GM23338 (cell line): ENCODE measurements at regions not wholly inside any gene's neighbourhood (a gene's known extent, or its start where the extent isn't known, plus 50 kb on each side); places are given as distances from the start of the nearest gene placed in this dataset.
A peak's percentile ranks its signal among the peaks of the same experiment; 100 is the strongest.

Experiments
- ATAC-seq: fragments of 200-7000 bp; cut with Tn5 transposase; 3 replicates; pipeline ENCODE4 v1.9.1; 2020
- DNase-seq: peaks from one replicate; pipeline ENCODE4 v3.0.0-alpha.2; 2015; ENCODE audit warnings: low spot score
- H2AFZ ChIP-seq: fragments of 200-600 bp; sonication (generic); 2 replicates; pipeline ENCODE4 v1.8.0; 2016; ENCODE audit warnings: antibody characterized with exemption, mild to moderate bottlenecking, moderate library complexity
- H3F3A ChIP-seq: fragments of 200-600 bp; sonication (generic); replicated peaks from 2 replicates; pipeline ENCODE4 v1.8.0; 2017; ENCODE audit warnings: antibody characterized with exemption, mixed run types, low read depth
- H3K27ac ChIP-seq: fragments of 200-600 bp; sonication (generic); 2 replicates; pipeline ENCODE4 v1.6.1; 2016; ENCODE audit warnings: low read depth
- H3K27me3 ChIP-seq: fragments of 200-600 bp; sonication (generic); 2 replicates; pipeline ENCODE4 v1.8.0; 2016; ENCODE audit warnings: mild to moderate bottlenecking, mixed run types, moderate library complexity; ENCODE audit not compliant: insufficient read depth
- H3K36me3 ChIP-seq: fragments of 200-600 bp; sonication (generic); 2 replicates; pipeline ENCODE4 v1.8.0; 2016; ENCODE audit warnings: mild to moderate bottlenecking; ENCODE audit not compliant: insufficient read depth
- H3K4me1 ChIP-seq: fragments of 200-600 bp; sonication (generic); 2 replicates; pipeline ENCODE4 v1.8.0; 2016; ENCODE audit warnings: mild to moderate bottlenecking, moderate library complexity; ENCODE audit not compliant: insufficient read depth
- H3K4me2 ChIP-seq: fragments of 200-600 bp; sonication (generic); 2 replicates; pipeline ENCODE4 v1.7.1; 2017; ENCODE audit warnings: mixed run types
- H3K4me3 ChIP-seq: fragments of 200-600 bp; sonication (generic); 2 replicates; pipeline ENCODE4 v1.6.1; 2016; ENCODE audit warnings: mixed run types
- H3K79me2 ChIP-seq: fragments of 200-600 bp; sonication (generic); replicated peaks from 2 replicates; pipeline ENCODE4 v1.8.0; 2017; ENCODE audit warnings: mild to moderate bottlenecking; ENCODE audit not compliant: insufficient read depth
- H3K9me2 ChIP-seq: fragments of 200-600 bp; sonication (generic); 2 replicates; pipeline ENCODE4 v1.8.0; 2017; ENCODE audit not compliant: insufficient read depth
- H4K20me1 ChIP-seq: fragments of 200-600 bp; sonication (generic); replicated peaks from 2 replicates; pipeline ENCODE4 v1.8.0; 2017; ENCODE audit warnings: mild to moderate bottlenecking; ENCODE audit not compliant: insufficient read depth
- H3K27ac Mint-ChIP-seq: 2 replicates; pipeline ENCODE4 v1.8.0; 2020; ENCODE audit warnings: inconsistent platforms, mild to moderate bottlenecking, moderate library complexity, mixed read lengths
- H3K27me3 Mint-ChIP-seq: 3 replicates; pipeline ENCODE4 v1.8.0; 2022; ENCODE audit warnings: low read depth, mild to moderate bottlenecking, moderate library complexity, mixed read lengths, inconsistent platforms; ENCODE audit not compliant: insufficient read depth, poor library complexity
- H3K36me3 Mint-ChIP-seq: 3 replicates; pipeline ENCODE4 v1.8.0; 2021; ENCODE audit warnings: low read depth, mild to moderate bottlenecking, inconsistent platforms, moderate library complexity, mixed read lengths
- H3K4me1 Mint-ChIP-seq: 3 replicates; pipeline ENCODE4 v1.8.0; 2020; ENCODE audit warnings: mild to moderate bottlenecking, inconsistent platforms, mixed read lengths
- H3K4me3 Mint-ChIP-seq: 3 replicates; pipeline ENCODE4 v1.8.0; 2021; ENCODE audit warnings: moderate library complexity, mild to moderate bottlenecking, inconsistent platforms, mixed read lengths
- H3K9me3 Mint-ChIP-seq: 3 replicates; pipeline ENCODE4 v1.8.0; 2020; ENCODE audit warnings: moderate library complexity, mild to moderate bottlenecking, inconsistent platforms, mixed read lengths
- CREB1 ChIP-seq: fragments of 250-450 bp; sonication (Bioruptor Pico); IDR thresholded peaks from 2 replicates; pipeline ENCODE4 v1.5.0; 2020; ENCODE audit warnings: low read depth, mild to moderate bottlenecking, moderate library complexity
- EZH2 ChIP-seq: fragments of 200-600 bp; sonication (generic); IDR thresholded peaks from one replicate; pipeline ENCODE4 v1.8.0; 2017; ENCODE audit warnings: antibody characterized with exemption, mild to moderate bottlenecking, low read depth; ENCODE audit not compliant: unreplicated experiment
- EZH2phosphoT487 ChIP-seq: fragments of 200-600 bp; sonication (generic); IDR thresholded peaks from one replicate; pipeline ENCODE4 v1.8.1; 2018; ENCODE audit warnings: antibody characterized with exemption; ENCODE audit not compliant: unreplicated experiment
- JUNB ChIP-seq: IDR thresholded peaks from one replicate; pipeline ENCODE4 v1.6.1; 2016; ENCODE audit warnings: antibody characterized with exemption; ENCODE audit not compliant: unreplicated experiment
- NANOG ChIP-seq: IDR thresholded peaks from 2 replicates; pipeline ENCODE4 v1.6.1; 2016; ENCODE audit warnings: antibody characterized with exemption, borderline replicate concordance
- POLR2AphosphoS5 ChIP-seq: IDR thresholded peaks from 2 replicates; pipeline ENCODE4 v1.6.1; 2016; ENCODE audit warnings: antibody characterized with exemption, low read depth
- TF ChIP-seq, protein P1 (sequence below), 2 experiments: fragments of 200-600 bp in 1 of 2; sonication (generic) in 1 of 2; conservative IDR thresholded peaks; 2 replicates each; pipeline versions ENCODE4 v1.5.1 to v1.6.1; 2016 to 2017; ENCODE audit warnings: antibody characterized with exemption in 2 of 2, low read depth in 2 of 2, mild to moderate bottlenecking in 2 of 2, moderate library complexity in 1 of 2
- TF ChIP-seq, protein P2 (sequence below): IDR thresholded peaks from 2 replicates; pipeline ENCODE4 v1.6.1; 2016; ENCODE audit warnings: antibody characterized with exemption
- TF ChIP-seq, protein P3 (sequence below): fragments of 250-450 bp; sonication (Bioruptor Pico); IDR thresholded peaks from 2 replicates; pipeline ENCODE4 v1.5.0; 2020; ENCODE audit warnings: mild to moderate bottlenecking, moderate library complexity

DNA sequence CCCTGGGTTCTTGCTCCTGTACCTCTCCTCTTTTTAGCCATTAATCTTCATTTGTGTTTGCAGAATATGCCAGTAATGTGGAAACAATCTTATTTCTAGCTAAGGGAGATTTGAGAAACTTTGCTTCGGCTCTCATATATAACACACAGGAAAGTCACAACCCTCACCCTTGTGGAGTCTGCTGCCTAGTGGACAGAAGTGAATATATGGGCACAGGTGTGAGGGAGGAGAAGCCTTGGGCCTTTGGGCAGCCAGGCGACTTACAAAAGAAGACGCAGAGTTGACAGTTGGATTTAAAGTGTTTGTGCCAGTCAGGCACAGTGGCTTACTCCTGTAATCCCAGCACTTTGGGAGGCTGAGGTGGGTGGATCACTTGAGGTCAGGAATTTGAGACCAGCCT, 181.8 kb upstream of the TBL1XR1 start:
- DNase-seq (peak; percentile 27), ATAC-seq (peak; percentile 51)
- Mint-ChIP-seq H3K4me1 (no peaks in the 10 kb centered on the region), H3K27ac (no peak overlapping the region), H3K9me3 (no peaks in the 10 kb centered on the region), H3K27me3 (no peaks in the 10 kb centered on the region), H3K4me3 (no peak overlapping the region), H3K36me3 (no peaks in the 10 kb centered on the region)
- TF ChIP-seq, protein P1, sequence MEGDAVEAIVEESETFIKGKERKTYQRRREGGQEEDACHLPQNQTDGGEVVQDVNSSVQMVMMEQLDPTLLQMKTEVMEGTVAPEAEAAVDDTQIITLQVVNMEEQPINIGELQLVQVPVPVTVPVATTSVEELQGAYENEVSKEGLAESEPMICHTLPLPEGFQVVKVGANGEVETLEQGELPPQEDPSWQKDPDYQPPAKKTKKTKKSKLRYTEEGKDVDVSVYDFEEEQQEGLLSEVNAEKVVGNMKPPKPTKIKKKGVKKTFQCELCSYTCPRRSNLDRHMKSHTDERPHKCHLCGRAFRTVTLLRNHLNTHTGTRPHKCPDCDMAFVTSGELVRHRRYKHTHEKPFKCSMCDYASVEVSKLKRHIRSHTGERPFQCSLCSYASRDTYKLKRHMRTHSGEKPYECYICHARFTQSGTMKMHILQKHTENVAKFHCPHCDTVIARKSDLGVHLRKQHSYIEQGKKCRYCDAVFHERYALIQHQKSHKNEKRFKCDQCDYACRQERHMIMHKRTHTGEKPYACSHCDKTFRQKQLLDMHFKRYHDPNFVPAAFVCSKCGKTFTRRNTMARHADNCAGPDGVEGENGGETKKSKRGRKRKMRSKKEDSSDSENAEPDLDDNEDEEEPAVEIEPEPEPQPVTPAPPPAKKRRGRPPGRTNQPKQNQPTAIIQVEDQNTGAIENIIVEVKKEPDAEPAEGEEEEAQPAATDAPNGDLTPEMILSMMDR (conservative IDR thresholded peaks at IDR 0.05; ENCODE audit: low read depth in 2 of 2): peak; percentile 22 to 53; a peak in 3 of 4 replicates
- TF ChIP-seq NANOG: no peak
- H3F3A ChIP-seq: no peaks in the 10 kb centered on the region
- no peak overlapping the region for H3K4me2 ChIP-seq
- H3K4me1 ChIP-seq: no peaks in the 10 kb centered on the region
- H4K20me1 ChIP-seq: no peaks in the 10 kb centered on the region
- no peaks in the 10 kb centered on the region for H3K79me2 ChIP-seq
- no peak overlapping the region for H3K4me3 ChIP-seq
- H3K27me3 ChIP-seq: no peaks in the 10 kb centered on the region
- H3K9me2 ChIP-seq: no peaks in the 10 kb centered on the region
- no peak overlapping the region for H3K27ac ChIP-seq
- 0 out of 2 replicates have a peak overlapping the region, but pooled peaks have one; percentile 20 for H2AFZ ChIP-seq
- H3K36me3 ChIP-seq: no peaks in the 10 kb centered on the region

DNA sequence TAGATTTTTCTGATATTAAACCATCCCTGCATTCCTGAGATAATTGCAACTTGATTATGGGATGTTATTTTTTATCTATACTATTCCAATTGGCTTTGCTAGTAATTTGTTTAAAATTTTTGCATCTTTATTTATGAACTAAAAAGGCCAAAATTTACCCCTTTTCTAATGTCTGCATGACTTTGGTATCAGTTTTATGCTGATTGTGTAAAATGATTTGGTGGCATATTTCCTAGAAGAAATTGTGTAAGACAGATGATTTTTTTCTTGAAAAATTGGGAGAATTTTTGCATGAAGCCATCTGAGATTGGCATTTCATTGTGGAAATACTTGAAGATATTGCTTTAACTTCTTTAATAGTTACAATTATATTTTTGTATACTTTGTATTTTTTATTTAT, 183.8 kb upstream of the TBL1XR1 start:
- H3K27ac Mint-ChIP-seq: no peak overlapping the region
- no peak overlapping the region for H3K4me3 Mint-ChIP-seq
- Histone ChIP-seq H3K79me2 (no peaks in the 10 kb centered on the region), H2AFZ (no peak overlapping the region), H3K4me2 (no peak overlapping the region), H3K36me3 (no peaks in the 10 kb centered on the region), H3K9me2 (no peaks in the 10 kb centered on the region), H3K4me3 (no peak overlapping the region), H3K27me3 (no peaks in the 10 kb centered on the region), H3K27ac (no peak overlapping the region), H3F3A (no peaks in the 10 kb centered on the region), H4K20me1 (no peaks in the 10 kb centered on the region), H3K4me1 (peaks cover 6% of the 10 kb centered on the region; the same call in 1 of the 2 replicates)
- no peak for ATAC-seq
- H3K9me3 Mint-ChIP-seq: no peaks in the 10 kb centered on the region
- H3K4me1 Mint-ChIP-seq: peaks cover 8% of the 10 kb centered on the region
- no peaks in the 10 kb centered on the region for H3K27me3 Mint-ChIP-seq
- no peaks in the 10 kb centered on the region for H3K36me3 Mint-ChIP-seq
- no peak for DNase-seq
- no peak for TF ChIP-seq POLR2AphosphoS5
- TF ChIP-seq, protein P2, sequence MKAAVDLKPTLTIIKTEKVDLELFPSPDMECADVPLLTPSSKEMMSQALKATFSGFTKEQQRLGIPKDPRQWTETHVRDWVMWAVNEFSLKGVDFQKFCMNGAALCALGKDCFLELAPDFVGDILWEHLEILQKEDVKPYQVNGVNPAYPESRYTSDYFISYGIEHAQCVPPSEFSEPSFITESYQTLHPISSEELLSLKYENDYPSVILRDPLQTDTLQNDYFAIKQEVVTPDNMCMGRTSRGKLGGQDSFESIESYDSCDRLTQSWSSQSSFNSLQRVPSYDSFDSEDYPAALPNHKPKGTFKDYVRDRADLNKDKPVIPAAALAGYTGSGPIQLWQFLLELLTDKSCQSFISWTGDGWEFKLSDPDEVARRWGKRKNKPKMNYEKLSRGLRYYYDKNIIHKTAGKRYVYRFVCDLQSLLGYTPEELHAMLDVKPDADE: no peak
- TF ChIP-seq, protein P1 (conservative IDR thresholded peaks at IDR 0.05; ENCODE audit: low read depth in 2 of 2): no peak
- no peak for TF ChIP-seq CREB1
- no peak for TF ChIP-seq JUNB
- TF ChIP-seq EZH2phosphoT487: no peak
- no peak for TF ChIP-seq EZH2
- TF ChIP-seq, protein P3, sequence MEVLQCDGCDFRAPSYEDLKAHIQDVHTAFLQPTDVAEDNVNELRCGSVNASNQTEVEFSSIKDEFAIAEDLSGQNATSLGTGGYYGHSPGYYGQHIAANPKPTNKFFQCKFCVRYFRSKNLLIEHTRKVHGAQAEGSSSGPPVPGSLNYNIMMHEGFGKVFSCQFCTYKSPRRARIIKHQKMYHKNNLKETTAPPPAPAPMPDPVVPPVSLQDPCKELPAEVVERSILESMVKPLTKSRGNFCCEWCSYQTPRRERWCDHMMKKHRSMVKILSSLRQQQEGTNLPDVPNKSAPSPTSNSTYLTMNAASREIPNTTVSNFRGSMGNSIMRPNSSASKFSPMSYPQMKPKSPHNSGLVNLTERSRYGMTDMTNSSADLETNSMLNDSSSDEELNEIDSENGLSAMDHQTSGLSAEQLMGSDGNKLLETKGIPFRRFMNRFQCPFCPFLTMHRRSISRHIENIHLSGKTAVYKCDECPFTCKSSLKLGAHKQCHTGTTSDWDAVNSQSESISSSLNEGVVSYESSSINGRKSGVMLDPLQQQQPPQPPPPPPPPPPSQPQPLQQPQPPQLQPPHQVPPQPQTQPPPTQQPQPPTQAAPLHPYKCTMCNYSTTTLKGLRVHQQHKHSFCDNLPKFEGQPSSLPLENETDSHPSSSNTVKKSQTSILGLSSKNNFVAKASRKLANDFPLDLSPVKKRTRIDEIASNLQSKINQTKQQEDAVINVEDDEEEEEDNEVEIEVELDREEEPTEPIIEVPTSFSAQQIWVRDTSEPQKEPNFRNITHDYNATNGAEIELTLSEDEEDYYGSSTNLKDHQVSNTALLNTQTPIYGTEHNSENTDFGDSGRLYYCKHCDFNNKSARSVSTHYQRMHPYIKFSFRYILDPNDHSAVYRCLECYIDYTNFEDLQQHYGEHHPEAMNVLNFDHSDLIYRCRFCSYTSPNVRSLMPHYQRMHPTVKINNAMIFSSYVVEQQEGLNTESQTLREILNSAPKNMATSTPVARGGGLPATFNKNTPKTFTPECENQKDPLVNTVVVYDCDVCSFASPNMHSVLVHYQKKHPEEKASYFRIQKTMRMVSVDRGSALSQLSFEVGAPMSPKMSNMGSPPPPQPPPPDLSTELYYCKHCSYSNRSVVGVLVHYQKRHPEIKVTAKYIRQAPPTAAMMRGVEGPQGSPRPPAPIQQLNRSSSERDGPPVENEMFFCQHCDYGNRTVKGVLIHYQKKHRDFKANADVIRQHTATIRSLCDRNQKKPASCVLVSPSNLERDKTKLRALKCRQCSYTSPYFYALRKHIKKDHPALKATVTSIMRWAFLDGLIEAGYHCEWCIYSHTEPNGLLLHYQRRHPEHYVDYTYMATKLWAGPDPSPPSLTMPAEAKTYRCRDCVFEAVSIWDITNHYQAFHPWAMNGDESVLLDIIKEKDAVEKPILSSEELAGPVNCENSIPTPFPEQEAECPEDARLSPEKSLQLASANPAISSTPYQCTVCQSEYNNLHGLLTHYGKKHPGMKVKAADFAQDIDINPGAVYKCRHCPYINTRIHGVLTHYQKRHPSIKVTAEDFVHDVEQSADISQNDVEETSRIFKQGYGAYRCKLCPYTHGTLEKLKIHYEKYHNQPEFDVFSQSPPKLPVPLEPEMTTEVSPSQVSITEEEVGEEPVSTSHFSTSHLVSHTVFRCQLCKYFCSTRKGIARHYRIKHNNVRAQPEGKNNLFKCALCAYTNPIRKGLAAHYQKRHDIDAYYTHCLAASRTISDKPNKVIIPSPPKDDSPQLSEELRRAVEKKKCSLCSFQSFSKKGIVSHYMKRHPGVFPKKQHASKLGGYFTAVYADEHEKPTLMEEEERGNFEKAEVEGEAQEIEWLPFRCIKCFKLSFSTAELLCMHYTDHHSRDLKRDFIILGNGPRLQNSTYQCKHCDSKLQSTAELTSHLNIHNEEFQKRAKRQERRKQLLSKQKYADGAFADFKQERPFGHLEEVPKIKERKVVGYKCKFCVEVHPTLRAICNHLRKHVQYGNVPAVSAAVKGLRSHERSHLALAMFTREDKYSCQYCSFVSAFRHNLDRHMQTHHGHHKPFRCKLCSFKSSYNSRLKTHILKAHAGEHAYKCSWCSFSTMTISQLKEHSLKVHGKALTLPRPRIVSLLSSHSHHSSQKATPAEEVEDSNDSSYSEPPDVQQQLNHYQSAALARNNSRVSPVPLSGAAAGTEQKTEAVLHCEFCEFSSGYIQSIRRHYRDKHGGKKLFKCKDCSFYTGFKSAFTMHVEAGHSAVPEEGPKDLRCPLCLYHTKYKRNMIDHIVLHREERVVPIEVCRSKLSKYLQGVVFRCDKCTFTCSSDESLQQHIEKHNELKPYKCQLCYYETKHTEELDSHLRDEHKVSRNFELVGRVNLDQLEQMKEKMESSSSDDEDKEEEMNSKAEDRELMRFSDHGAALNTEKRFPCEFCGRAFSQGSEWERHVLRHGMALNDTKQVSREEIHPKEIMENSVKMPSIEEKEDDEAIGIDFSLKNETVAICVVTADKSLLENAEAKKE (CRISPR knock-in tag): no peak
